Astrocyte (in vitro differentiated cells and primary cell): ENCODE measurements at regions not wholly inside any gene's neighbourhood (a gene's known extent, or its start where the extent isn't known, plus 50 kb on each side); places are given as distances from the start of the nearest gene placed in this dataset.

Experiments
- DNase-seq: peaks from one replicate; pipeline ENCODE4 v3.0.0-alpha.2; 2010; ENCODE audit warnings: low read depth
- FAIRE-seq: peaks from 2 replicates; lab custom pipeline; 2011; peaks lifted over from hg19 to GRCh38; lab: Jason Lieb, UNC
- H2AFZ ChIP-seq: 2 replicates; pipeline ENCODE4 v1.6.0; 2012; ENCODE audit warnings: low read depth, low read length, inconsistent platforms
- H3K27ac ChIP-seq: 2 replicates; pipeline ENCODE4 v1.5.1; 2011; ENCODE audit warnings: low read depth, low read length, inconsistent platforms
- H3K27me3 ChIP-seq: 2 replicates; pipeline ENCODE4 v1.6.0; 2011; ENCODE audit warnings: low read length, inconsistent platforms; ENCODE audit not compliant: insufficient read depth
- H3K36me3 ChIP-seq: 2 replicates; pipeline ENCODE4 v1.5.1; 2011; ENCODE audit warnings: low read length, inconsistent platforms; ENCODE audit not compliant: insufficient read depth
- H3K4me1 ChIP-seq: 2 replicates; pipeline ENCODE4 v1.5.1; 2011; ENCODE audit warnings: low read length, inconsistent platforms; ENCODE audit not compliant: insufficient read depth
- H3K4me2 ChIP-seq: 2 replicates; pipeline ENCODE4 v1.6.0; 2012; ENCODE audit warnings: low read length, inconsistent platforms
- H3K4me3 ChIP-seq: 2 replicates; pipeline ENCODE4 v1.5.1; 2011; ENCODE audit warnings: low read depth, mild to moderate bottlenecking, low read length, inconsistent platforms; ENCODE audit not compliant: insufficient read depth
- H3K79me2 ChIP-seq: 2 replicates; pipeline ENCODE4 v1.6.0; 2012; ENCODE audit warnings: mild to moderate bottlenecking, low read length, inconsistent platforms; ENCODE audit not compliant: insufficient read depth
- H3K9ac ChIP-seq: 2 replicates; pipeline ENCODE4 v1.6.0; 2012; ENCODE audit warnings: mild to moderate bottlenecking, low read length, inconsistent platforms
- H3K9me3 ChIP-seq: 2 replicates; pipeline ENCODE4 v1.5.1; 2012; ENCODE audit warnings: low read depth, mild to moderate bottlenecking, low read length, inconsistent platforms; ENCODE audit not compliant: insufficient read depth
- H4K20me1 ChIP-seq: 2 replicates; pipeline ENCODE4 v1.6.0; 2012; ENCODE audit warnings: low read length, inconsistent platforms; ENCODE audit not compliant: insufficient read depth
- H3K27ac Mint-ChIP-seq: one replicate; pipeline ENCODE4 v1.8.0; 2021; ENCODE audit warnings: mild to moderate bottlenecking, mixed read lengths; ENCODE audit not compliant: unreplicated experiment
- H3K27me3 Mint-ChIP-seq: one replicate; pipeline ENCODE4 v1.8.0; 2021; ENCODE audit warnings: low read depth, mixed read lengths; ENCODE audit not compliant: unreplicated experiment
- H3K36me3 Mint-ChIP-seq: one replicate; pipeline ENCODE4 v1.8.0; 2021; ENCODE audit warnings: low read depth, mixed read lengths; ENCODE audit not compliant: unreplicated experiment
- H3K4me1 Mint-ChIP-seq: one replicate; pipeline ENCODE4 v1.8.0; 2021; ENCODE audit warnings: low read depth, mixed read lengths; ENCODE audit not compliant: unreplicated experiment
- H3K4me3 Mint-ChIP-seq: one replicate; pipeline ENCODE4 v1.8.0; 2021; ENCODE audit warnings: mild to moderate bottlenecking, moderate library complexity, mixed read lengths; ENCODE audit not compliant: unreplicated experiment
- H3K9me3 Mint-ChIP-seq: one replicate; pipeline ENCODE4 v1.8.0; 2021; ENCODE audit warnings: mild to moderate bottlenecking, mixed read lengths; ENCODE audit not compliant: unreplicated experiment
- EZH2 ChIP-seq: IDR thresholded peaks from 2 replicates; pipeline ENCODE4 v1.6.1; 2012; ENCODE audit warnings: mild to moderate bottlenecking, low read length, inconsistent platforms; ENCODE audit not compliant: insufficient read depth
- TF ChIP-seq, protein P1 (sequence below): IDR thresholded peaks from 2 replicates; pipeline ENCODE4 v1.5.1; 2011; ENCODE audit warnings: low read depth, mild to moderate bottlenecking, inconsistent platforms, low read length, moderate library complexity; ENCODE audit not compliant: insufficient read depth

DNA sequence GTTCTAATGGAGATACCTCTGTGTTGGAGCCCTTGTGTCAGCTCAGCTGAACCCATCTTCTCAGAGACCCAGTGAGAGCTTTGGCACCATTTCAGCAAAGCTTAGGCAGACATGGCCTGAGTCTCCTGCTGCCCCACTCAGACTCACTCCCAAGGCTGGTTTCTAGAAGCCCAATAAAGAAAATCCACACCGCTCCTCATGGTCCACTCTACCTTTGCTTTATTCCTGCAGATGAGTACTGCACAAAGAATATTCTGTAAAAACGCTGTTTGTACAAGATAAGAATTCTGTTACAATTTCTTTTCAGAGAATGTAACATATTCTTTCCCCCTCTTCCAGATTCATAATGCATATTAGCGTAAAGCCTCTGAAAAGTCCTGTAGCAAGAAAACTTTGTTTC is 129.3 kb downstream of the C5orf15 start:
- no peaks in the 10 kb centered on the region for H3K9me3 ChIP-seq
- H3K9me3 Mint-ChIP-seq, result peaks cover 3% of the 10 kb centered on the region
- no peak overlapping the region for H3K4me3 ChIP-seq
- DNase-seq (no peak), FAIRE-seq (no peak)
- H3K79me2 ChIP-seq, result no peaks in the 10 kb centered on the region
- no peaks in the 10 kb centered on the region for H3K4me1 ChIP-seq
- H2AFZ ChIP-seq, result no peak overlapping the region
- no peak overlapping the region for H3K4me3 Mint-ChIP-seq
- no peak overlapping the region for H3K27ac ChIP-seq
- TF ChIP-seq EZH2, result no peak
- TF ChIP-seq, protein P1, sequence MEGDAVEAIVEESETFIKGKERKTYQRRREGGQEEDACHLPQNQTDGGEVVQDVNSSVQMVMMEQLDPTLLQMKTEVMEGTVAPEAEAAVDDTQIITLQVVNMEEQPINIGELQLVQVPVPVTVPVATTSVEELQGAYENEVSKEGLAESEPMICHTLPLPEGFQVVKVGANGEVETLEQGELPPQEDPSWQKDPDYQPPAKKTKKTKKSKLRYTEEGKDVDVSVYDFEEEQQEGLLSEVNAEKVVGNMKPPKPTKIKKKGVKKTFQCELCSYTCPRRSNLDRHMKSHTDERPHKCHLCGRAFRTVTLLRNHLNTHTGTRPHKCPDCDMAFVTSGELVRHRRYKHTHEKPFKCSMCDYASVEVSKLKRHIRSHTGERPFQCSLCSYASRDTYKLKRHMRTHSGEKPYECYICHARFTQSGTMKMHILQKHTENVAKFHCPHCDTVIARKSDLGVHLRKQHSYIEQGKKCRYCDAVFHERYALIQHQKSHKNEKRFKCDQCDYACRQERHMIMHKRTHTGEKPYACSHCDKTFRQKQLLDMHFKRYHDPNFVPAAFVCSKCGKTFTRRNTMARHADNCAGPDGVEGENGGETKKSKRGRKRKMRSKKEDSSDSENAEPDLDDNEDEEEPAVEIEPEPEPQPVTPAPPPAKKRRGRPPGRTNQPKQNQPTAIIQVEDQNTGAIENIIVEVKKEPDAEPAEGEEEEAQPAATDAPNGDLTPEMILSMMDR, result no peak
- no peaks in the 10 kb centered on the region for H3K36me3 ChIP-seq
- H3K4me1 Mint-ChIP-seq, result no peaks in the 10 kb centered on the region
- no peaks in the 10 kb centered on the region for H3K36me3 Mint-ChIP-seq
- H3K9ac ChIP-seq, result no peak overlapping the region
- peaks cover 29% of the 10 kb centered on the region for H3K27me3 Mint-ChIP-seq
- no peak overlapping the region for H3K27ac Mint-ChIP-seq
- H4K20me1 ChIP-seq, result no peaks in the 10 kb centered on the region
- peaks cover 21% of the 10 kb centered on the region for H3K27me3 ChIP-seq
- no peak overlapping the region for H3K4me2 ChIP-seq

DNA sequence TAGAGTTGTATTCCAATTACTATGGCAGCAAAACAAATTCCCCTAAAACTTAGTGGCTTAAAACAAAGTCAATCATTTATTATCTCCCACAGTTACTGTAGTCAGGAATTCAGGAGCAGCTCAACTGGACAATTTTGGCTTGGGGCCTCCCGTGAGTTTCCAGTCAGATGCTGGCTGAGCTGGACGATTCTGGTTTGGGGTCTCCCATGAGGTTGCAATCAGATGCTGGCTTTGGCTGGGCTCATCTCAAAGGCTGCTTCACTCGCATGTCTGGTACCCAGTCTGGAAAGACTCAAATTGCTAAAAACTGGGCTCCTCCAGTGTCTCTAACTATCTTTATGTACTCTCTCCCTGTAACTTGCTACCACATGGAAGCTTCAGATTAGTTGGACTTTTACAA is 130.1 kb downstream of the C5orf15 start:
- no peak overlapping the region for H3K4me2 ChIP-seq
- H3K4me3 ChIP-seq, result no peak overlapping the region
- Mint-ChIP-seq H3K4me3 (no peak overlapping the region), H3K27ac (no peak overlapping the region), H3K27me3 (peaks cover 29% of the 10 kb centered on the region), H3K4me1 (peaks cover 2% of the 10 kb centered on the region), H3K36me3 (no peaks in the 10 kb centered on the region), H3K9me3 (peaks cover 3% of the 10 kb centered on the region)
- H3K9me3 ChIP-seq, result no peaks in the 10 kb centered on the region
- H3K4me1 ChIP-seq, result no peaks in the 10 kb centered on the region
- FAIRE-seq (no peak), DNase-seq (no peak)
- H3K79me2 ChIP-seq, result no peaks in the 10 kb centered on the region
- H3K27me3 ChIP-seq, result peaks cover 21% of the 10 kb centered on the region
- no peaks in the 10 kb centered on the region for H4K20me1 ChIP-seq
- no peak overlapping the region for H3K9ac ChIP-seq
- no peak for TF ChIP-seq EZH2
- H3K36me3 ChIP-seq, result no peaks in the 10 kb centered on the region
- H2AFZ ChIP-seq, result no peak overlapping the region
- H3K27ac ChIP-seq, result no peak overlapping the region

DNA sequence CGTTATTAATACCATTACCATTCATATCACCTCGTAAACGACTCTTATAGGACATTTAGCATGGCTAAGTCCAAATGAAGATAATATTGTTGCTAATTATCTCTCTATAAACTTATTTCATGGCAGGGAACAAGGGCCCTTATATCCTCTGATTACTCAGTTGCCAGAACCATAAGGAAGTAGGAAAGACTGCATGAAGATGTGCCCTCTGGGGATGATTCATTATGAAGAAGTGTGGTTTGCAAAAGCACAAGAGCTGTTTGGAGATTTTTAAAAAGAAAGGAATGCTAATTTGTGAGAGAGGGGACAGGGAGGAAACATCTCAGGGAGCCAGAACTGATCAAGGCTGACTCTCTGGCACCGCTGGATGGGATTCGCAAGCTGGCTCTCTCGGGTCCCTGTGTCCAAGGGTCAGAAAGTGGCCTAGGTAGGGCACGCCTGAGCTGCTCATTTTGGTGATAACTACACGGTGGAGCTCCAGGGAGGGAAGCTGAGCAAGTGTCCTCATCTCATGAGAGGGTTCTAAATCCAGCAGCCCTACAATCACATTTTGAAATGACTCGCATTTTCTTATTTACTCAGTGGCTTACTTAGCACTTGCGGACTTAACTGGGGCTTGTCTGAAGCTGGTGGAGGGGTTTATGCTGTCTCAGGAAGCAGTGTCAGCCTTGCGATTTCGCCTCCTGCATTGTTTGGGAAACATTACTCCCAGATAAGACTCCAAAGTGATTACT is 136.8 kb downstream of the C5orf15 start:
- Mint-ChIP-seq H3K27me3 (peaks cover 7% of the 10 kb centered on the region), H3K36me3 (no peaks in the 10 kb centered on the region), H3K4me3 (no peak overlapping the region), H3K4me1 (peaks cover 18% of the 10 kb centered on the region), H3K27ac (peak overlapping the region; percentile 16), H3K9me3 (peaks cover 1% of the 10 kb centered on the region)
- TF ChIP-seq, protein P1, result no peak
- no peak for TF ChIP-seq EZH2
- peaks cover 2% of the 10 kb centered on the region for H3K27me3 ChIP-seq
- H3K4me3 ChIP-seq, result no peak overlapping the region
- H3K9ac ChIP-seq, result no peak overlapping the region
- H3K79me2 ChIP-seq, result no peaks in the 10 kb centered on the region
- no peak overlapping the region for H3K27ac ChIP-seq
- no peaks in the 10 kb centered on the region for H3K36me3 ChIP-seq
- peak overlapping the region; percentile 66 for H3K4me2 ChIP-seq
- DNase-seq, result peak; percentile 16
- H3K4me1 ChIP-seq, result no peaks in the 10 kb centered on the region
- no peaks in the 10 kb centered on the region for H3K9me3 ChIP-seq
- H2AFZ ChIP-seq, result no peak overlapping the region
- H4K20me1 ChIP-seq, result no peaks in the 10 kb centered on the region
- FAIRE-seq, result no peak
